ENCODE measurements at regions not wholly inside any gene's neighbourhood (a gene's known extent, or its start where the extent isn't known, plus 50 kb on each side); places are given as distances from the start of the nearest gene placed in this dataset.

DNA sequence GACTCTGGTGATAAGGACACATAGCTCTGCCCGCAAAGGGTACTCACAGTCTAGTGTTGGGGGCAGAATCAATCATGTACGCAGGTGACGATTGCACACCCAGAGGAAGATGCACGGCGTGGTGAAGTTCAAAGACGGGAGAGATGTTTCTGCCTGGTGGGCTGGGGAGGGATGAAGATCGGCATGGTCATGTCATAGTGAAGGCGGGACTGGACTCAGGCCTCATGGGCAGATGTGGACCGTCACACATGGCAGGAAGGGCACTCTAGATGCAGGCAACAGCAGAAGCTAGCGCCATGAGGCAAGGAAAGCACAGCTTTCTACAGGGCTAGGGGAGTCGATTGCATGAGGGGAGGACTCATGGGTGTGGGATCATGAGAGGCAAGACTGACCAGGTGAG lies 240.6 kb downstream of the OPA1 start:
- TF ChIP-seq, protein P1, sequence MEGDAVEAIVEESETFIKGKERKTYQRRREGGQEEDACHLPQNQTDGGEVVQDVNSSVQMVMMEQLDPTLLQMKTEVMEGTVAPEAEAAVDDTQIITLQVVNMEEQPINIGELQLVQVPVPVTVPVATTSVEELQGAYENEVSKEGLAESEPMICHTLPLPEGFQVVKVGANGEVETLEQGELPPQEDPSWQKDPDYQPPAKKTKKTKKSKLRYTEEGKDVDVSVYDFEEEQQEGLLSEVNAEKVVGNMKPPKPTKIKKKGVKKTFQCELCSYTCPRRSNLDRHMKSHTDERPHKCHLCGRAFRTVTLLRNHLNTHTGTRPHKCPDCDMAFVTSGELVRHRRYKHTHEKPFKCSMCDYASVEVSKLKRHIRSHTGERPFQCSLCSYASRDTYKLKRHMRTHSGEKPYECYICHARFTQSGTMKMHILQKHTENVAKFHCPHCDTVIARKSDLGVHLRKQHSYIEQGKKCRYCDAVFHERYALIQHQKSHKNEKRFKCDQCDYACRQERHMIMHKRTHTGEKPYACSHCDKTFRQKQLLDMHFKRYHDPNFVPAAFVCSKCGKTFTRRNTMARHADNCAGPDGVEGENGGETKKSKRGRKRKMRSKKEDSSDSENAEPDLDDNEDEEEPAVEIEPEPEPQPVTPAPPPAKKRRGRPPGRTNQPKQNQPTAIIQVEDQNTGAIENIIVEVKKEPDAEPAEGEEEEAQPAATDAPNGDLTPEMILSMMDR (IDR thresholded peaks at IDR 0.05): no peak
- TF ChIP-seq POLR2A (IDR thresholded peaks at IDR 0.05) (no peak), POLR2AphosphoS5 (IDR thresholded peaks at IDR 0.05) (no peak)

Data from prostate gland (tissue), 2 donors.